Karpas-422 (cell line): ENCODE measurements at regions not wholly inside any gene's neighbourhood (a gene's known extent, or its start where the extent isn't known, plus 50 kb on each side); places are given as distances from the start of the nearest gene placed in this dataset.
"Not testable (repeated sequence)": the region's sequence is repeated elsewhere in the genome, so short reads cannot be mapped to it uniquely, and the experiment has no call there.

Experiments
- DNase-seq: peaks from one replicate; pipeline ENCODE4 v3.0.0-alpha.2; 2015
- H2AFZ ChIP-seq: fragments of 200-600 bp; sonication (generic); 2 replicates; pipeline ENCODE4 v1.6.1; 2014; ENCODE audit warnings: antibody characterized with exemption, low read length, mixed read lengths
- H3K27ac ChIP-seq: fragments of 200-600 bp; sonication (generic); 2 replicates; pipeline ENCODE4 v1.5.1; 2014; ENCODE audit warnings: mild to moderate bottlenecking, low read length, moderate library complexity
- H3K27me3 ChIP-seq: fragments of 200-600 bp; sonication (generic); 2 replicates; pipeline ENCODE4 v1.6.1; 2014; ENCODE audit warnings: low read length, mixed read lengths
- H3K36me3 ChIP-seq: fragments of 200-600 bp; sonication (generic); 2 replicates; pipeline ENCODE4 v1.6.1; 2014; ENCODE audit warnings: low read length, mixed read lengths; ENCODE audit not compliant: insufficient read depth
- H3K4me1 ChIP-seq: fragments of 200-600 bp; sonication (generic); 2 replicates; pipeline ENCODE4 v1.6.1; 2014; ENCODE audit warnings: mild to moderate bottlenecking, low read length, mixed read lengths
- H3K4me2 ChIP-seq: fragments of 200-600 bp; sonication (generic); 2 replicates; pipeline ENCODE4 v1.6.1; 2014; ENCODE audit warnings: low read length, low read depth, mild to moderate bottlenecking; ENCODE audit not compliant: poor library complexity, severe bottlenecking
- H3K4me3 ChIP-seq: fragments of 200-600 bp; sonication (generic); 2 replicates; pipeline ENCODE4 v1.5.1; 2014; ENCODE audit warnings: mild to moderate bottlenecking, antibody characterized with exemption, low read length, mixed read lengths
- H3K79me2 ChIP-seq: fragments of 200-600 bp; sonication (generic); 2 replicates; pipeline ENCODE4 v1.6.1; 2014; ENCODE audit warnings: mild to moderate bottlenecking, low read length, mixed read lengths
- H3K9ac ChIP-seq: fragments of 200-600 bp; sonication (generic); 2 replicates; pipeline ENCODE4 v1.6.0; 2014; ENCODE audit warnings: low read length
- H3K9me2 ChIP-seq: fragments of 200-600 bp; sonication (generic), shearing (Covaris generic); replicated peaks from 2 replicates; pipeline ENCODE4 v1.6.0; 2014; ENCODE audit warnings: mild to moderate bottlenecking, low read length, moderate library complexity; ENCODE audit not compliant: insufficient read depth
- H3K9me3 ChIP-seq: fragments of 300-700, 200-600 bp; sonication (generic); 2 replicates; pipeline ENCODE4 v1.6.1; 2014; ENCODE audit warnings: low read length, mixed read lengths
- H4K20me1 ChIP-seq: fragments of 200-600 bp; sonication (generic); 2 replicates; pipeline ENCODE4 v1.6.1; 2014; ENCODE audit warnings: mild to moderate bottlenecking, antibody characterized with exemption, low read length, low read depth; ENCODE audit not compliant: insufficient read depth

DNA sequence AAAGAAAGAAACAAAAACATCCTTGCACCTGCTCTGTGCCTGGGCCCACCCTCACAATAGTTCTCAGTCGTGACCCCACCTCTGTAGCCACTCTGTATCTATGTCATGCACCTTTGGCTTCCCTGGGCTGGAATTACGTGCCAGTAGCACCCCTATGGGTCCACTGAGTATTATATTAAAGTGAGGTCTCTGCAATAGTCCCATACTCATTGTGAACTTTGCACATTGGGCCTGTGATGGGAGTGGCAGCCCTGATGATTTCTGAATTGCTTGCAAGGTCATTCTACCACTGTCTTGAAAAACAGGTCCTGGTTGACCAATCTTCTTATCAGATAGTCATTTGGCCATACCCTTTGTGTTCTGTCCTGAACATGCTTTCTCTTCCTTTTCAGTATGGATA lies 1012.1 kb downstream of the RAB28 start:
- H3K9ac ChIP-seq, result no peak overlapping the region
- no peaks in the 10 kb centered on the region; the same call in 1 of the 2 replicates for H3K9me3 ChIP-seq
- H3K9me2 ChIP-seq, result no peaks in the 10 kb centered on the region
- DNase-seq, result peak; percentile 6
- no peaks in the 10 kb centered on the region for H3K36me3 ChIP-seq
- no peak overlapping the region for H3K4me3 ChIP-seq
- H2AFZ ChIP-seq, result no peak overlapping the region
- no peaks in the 10 kb centered on the region for H3K27me3 ChIP-seq
- H3K4me2 ChIP-seq, result no peak overlapping the region
- H4K20me1 ChIP-seq, result no peaks in the 10 kb centered on the region
- no peak overlapping the region for H3K27ac ChIP-seq
- H3K4me1 ChIP-seq, result no peaks in the 10 kb centered on the region
- no peaks in the 10 kb centered on the region for H3K79me2 ChIP-seq

DNA sequence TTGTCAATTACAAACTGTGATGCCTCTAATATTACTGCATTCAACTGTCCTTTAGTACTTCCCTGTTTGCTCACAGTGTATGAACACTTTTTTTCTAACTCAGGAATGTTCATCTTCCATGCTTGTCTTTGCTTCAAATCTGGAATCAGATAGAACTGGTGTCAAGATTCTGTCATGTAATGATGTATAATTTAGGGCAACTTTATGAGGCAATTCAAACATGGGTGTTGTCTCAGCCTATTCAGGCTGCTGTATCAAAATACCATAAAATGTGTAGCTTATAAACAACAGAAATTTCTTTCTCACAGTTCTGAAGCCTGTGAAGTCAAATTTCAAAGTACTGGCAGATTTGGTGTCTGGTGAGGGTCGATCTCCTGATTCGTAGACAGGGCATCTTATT lies 1012.9 kb downstream of the RAB28 start:
- peak; percentile 21 for DNase-seq
- H3K4me2 ChIP-seq, result no peak overlapping the region
- H3K9me2 ChIP-seq, result no peaks in the 10 kb centered on the region
- no peak overlapping the region for H2AFZ ChIP-seq
- H3K9me3 ChIP-seq, result no peaks in the 10 kb centered on the region
- H3K9ac ChIP-seq, result no peak overlapping the region
- no peaks in the 10 kb centered on the region for H3K4me1 ChIP-seq
- H4K20me1 ChIP-seq, result no peaks in the 10 kb centered on the region
- H3K27me3 ChIP-seq, result no peaks in the 10 kb centered on the region
- H3K36me3 ChIP-seq, result no peaks in the 10 kb centered on the region
- H3K79me2 ChIP-seq, result no peaks in the 10 kb centered on the region
- H3K27ac ChIP-seq, result no peak overlapping the region
- no peak overlapping the region for H3K4me3 ChIP-seq

DNA sequence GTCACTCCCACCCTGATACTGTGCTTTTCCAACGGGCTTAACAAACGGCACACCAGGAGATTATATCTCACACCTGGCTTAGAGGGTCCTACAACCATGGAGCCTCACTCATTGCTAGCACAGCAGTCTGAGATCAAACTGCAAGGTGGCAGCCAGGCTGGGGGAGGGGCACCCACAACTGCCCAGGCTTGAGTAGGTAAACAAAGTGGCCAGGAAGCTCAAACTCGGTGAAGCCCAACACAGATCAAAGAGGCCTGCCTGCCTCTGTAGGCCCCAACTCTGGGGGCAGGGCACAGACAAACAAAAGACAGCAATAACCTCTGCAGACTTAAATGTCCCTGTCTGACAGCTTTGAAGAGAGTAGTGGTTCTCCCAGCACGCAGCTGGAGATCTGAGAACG lies 1022.6 kb downstream of the RAB28 start:
- H2AFZ ChIP-seq, H3K4me3 ChIP-seq, H3K4me2 ChIP-seq, H3K27ac ChIP-seq, H3K79me2 ChIP-seq, H3K9ac ChIP-seq, H4K20me1 ChIP-seq, H3K27me3 ChIP-seq, H3K4me1 ChIP-seq, H3K9me2 ChIP-seq, DNase-seq, H3K36me3 ChIP-seq, H3K9me3 ChIP-seq: not testable (repeated sequence)

DNA sequence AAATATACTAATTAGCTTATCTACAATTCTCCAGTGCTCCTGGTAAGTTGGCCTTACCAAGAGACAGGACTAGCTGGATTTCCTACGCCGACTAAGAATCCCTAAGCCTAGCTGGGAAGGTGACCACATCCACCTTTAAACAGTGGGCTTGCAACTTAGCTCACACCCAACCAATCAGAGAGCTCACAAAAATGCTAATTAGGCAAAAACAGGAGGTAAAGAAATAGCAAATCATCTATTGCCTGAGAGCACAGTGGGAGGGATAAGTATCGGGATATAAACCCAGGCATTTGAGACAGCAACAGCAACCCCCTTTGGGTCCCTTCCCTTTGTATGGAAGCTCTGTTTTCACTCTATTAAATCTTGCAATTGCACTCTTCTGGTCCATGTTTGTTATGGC lies 1025.0 kb downstream of the RAB28 start:
- H3K27ac ChIP-seq, result no peak overlapping the region
- no peak overlapping the region for H3K4me2 ChIP-seq
- H3K9ac ChIP-seq, result no peak overlapping the region
- no peaks in the 10 kb centered on the region for H3K79me2 ChIP-seq
- H3K27me3 ChIP-seq, result no peaks in the 10 kb centered on the region
- DNase-seq, result no peak
- peaks cover 4% of the 10 kb centered on the region for H3K4me1 ChIP-seq
- H3K4me3 ChIP-seq, result no peak overlapping the region
- no peaks in the 10 kb centered on the region for H3K9me2 ChIP-seq
- no peaks in the 10 kb centered on the region for H4K20me1 ChIP-seq
- H3K9me3 ChIP-seq, result no peaks in the 10 kb centered on the region
- no peak overlapping the region for H2AFZ ChIP-seq
- no peaks in the 10 kb centered on the region for H3K36me3 ChIP-seq

DNA sequence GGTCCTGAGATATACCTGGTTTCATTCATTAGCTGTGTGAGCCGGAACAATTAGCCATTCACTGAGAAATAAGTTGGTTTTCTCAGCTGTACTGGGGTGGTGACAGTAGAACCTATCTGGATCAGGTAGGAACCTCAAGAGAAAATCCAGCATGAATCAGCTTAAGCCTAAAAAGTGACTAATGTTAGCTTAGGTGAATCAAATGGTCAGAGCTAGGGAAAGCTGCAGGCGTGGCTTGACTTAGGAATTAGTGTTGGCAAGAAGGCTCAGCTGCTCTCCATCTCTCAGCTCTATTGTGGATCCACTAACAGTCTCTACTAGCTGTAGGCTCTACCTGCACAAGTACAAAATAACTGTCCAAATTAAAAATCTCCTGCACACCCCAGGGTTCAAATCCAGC lies 1025.5 kb downstream of the RAB28 start:
- no peak for DNase-seq
- Histone ChIP-seq H3K9me2 (no peaks in the 10 kb centered on the region), H3K36me3 (no peaks in the 10 kb centered on the region), H2AFZ (no peak overlapping the region), H3K4me3 (no peak overlapping the region), H4K20me1 (no peaks in the 10 kb centered on the region), H3K9ac (no peak overlapping the region), H3K79me2 (no peaks in the 10 kb centered on the region), H3K9me3 (no peaks in the 10 kb centered on the region), H3K27me3 (no peaks in the 10 kb centered on the region), H3K4me2 (no peak overlapping the region), H3K27ac (no peak overlapping the region), H3K4me1 (peaks cover 4% of the 10 kb centered on the region)

DNA sequence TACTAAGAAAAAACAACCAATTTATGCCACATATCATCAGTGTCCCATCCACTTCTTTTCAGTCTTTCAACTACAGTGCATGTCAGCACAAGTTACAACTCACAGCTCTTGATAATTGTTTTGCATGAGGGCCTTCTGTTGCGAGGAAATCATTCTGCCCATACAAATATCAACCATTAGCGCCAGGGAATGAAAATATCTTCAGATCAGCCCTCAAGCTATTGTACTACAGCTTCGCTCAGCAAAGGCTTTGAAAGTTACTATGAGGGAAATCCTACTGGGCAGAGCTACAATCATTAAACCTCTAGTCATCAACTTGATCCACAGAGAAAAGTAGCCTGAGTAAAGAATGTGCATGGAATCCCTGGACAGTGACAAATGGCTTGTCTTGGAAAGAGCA lies 1023.6 kb upstream of the HS3ST1 start:
- Histone ChIP-seq H3K4me2 (no peak overlapping the region), H3K9ac (no peak overlapping the region), H3K4me3 (no peak overlapping the region), H3K4me1 (peaks cover 4% of the 10 kb centered on the region), H3K9me3 (no peaks in the 10 kb centered on the region), H4K20me1 (no peaks in the 10 kb centered on the region), H3K9me2 (no peaks in the 10 kb centered on the region), H3K27ac (no peak overlapping the region), H2AFZ (no peak overlapping the region), H3K36me3 (no peaks in the 10 kb centered on the region), H3K27me3 (no peaks in the 10 kb centered on the region), H3K79me2 (no peaks in the 10 kb centered on the region)
- no peak for DNase-seq

DNA sequence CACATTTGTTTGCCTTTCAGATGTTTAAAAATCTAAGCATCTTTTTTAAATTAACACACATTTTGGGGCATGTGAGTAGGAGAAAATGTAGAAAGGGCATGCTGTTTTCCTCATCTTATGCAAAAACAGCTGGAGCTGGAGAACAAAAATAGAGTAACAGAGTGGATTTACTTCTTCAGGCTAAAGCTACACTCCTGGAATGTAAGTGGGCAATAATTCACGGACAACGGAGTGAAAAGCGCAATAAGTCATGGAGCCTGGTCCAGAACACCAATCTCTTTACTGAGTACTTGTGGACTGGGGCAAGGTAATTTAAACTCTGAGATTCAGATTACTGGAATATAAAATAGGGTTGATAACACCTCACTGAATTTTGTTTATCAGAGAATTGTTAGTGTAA lies 1018.8 kb upstream of the HS3ST1 start:
- Histone ChIP-seq H3K36me3 (no peaks in the 10 kb centered on the region), H3K79me2 (no peaks in the 10 kb centered on the region), H3K9me2 (no peaks in the 10 kb centered on the region; the same call in 1 of the 2 replicates), H3K9ac (no peak overlapping the region), H3K27me3 (no peaks in the 10 kb centered on the region), H4K20me1 (no peaks in the 10 kb centered on the region), H3K9me3 (no peaks in the 10 kb centered on the region), H3K4me3 (no peak overlapping the region), H2AFZ (no peak overlapping the region), H3K4me1 (no peaks in the 10 kb centered on the region), H3K4me2 (no peak overlapping the region), H3K27ac (no peak overlapping the region)
- no peak for DNase-seq

DNA sequence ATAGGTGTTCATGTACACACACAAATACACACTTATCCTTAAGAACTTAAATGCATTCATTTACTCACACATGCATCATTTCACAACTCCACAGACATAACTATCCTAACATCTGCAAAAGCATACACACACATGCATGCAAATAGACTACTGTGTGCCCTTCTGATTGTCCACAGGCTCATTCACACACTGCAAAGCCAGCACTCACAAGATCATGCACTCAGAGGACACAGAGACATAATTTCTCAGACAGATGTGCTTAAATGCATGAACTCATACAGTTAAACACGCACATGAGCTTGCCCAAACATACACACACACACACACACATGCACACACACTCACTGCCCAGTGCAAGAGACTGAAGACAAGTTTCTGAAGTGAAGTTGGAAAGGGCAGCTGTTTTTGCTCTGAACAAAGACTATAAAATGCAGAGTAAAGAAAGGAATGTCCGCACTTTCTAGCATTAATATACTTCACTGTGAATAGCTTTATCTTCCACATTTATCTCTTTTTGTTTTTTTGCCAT lies 1018.0 kb upstream of the HS3ST1 start:
- no peaks in the 10 kb centered on the region for H3K27me3 ChIP-seq
- no peak for DNase-seq

DNA sequence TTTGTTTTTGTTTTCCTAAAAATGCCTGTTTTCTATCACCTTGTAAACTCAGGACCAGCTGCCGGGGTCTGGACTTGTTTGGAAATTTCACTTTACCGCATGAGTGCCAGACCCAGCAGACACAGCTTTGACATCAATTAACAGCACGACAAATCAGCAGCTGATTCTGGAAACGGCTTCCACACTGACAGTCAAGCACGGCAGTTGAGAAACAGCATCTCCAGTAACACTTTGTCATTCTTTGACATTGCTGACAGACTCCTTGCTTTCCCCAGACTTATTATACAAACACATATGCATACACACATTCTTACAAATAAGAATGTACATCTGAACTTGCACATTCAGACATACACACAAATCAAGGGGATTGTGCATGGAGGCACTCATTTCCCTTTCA lies 1017.6 kb upstream of the HS3ST1 start:
- H3K9me2 ChIP-seq, result no peaks in the 10 kb centered on the region; the same call in 1 of the 2 replicates
- H3K9ac ChIP-seq, result no peak overlapping the region
- no peaks in the 10 kb centered on the region for H3K79me2 ChIP-seq
- no peak overlapping the region for H3K27ac ChIP-seq
- H3K36me3 ChIP-seq, result no peaks in the 10 kb centered on the region
- no peaks in the 10 kb centered on the region for H3K27me3 ChIP-seq
- no peak overlapping the region for H3K4me3 ChIP-seq
- no peaks in the 10 kb centered on the region for H4K20me1 ChIP-seq
- no peaks in the 10 kb centered on the region for H3K4me1 ChIP-seq
- H3K9me3 ChIP-seq, result no peaks in the 10 kb centered on the region
- no peak for DNase-seq
- H2AFZ ChIP-seq, result no peak overlapping the region
- no peak overlapping the region for H3K4me2 ChIP-seq

More for the DNA sequence above, 1018.0 kb upstream of the HS3ST1 start:
- H3K79me2 ChIP-seq, result no peaks in the 10 kb centered on the region
- no peak overlapping the region for H3K4me3 ChIP-seq
- no peak overlapping the region for H3K4me2 ChIP-seq
- no peak overlapping the region for H3K9ac ChIP-seq
- H3K9me3 ChIP-seq, result no peaks in the 10 kb centered on the region
- no peaks in the 10 kb centered on the region; the same call in 1 of the 2 replicates for H3K9me2 ChIP-seq
- H4K20me1 ChIP-seq, result no peaks in the 10 kb centered on the region
- H3K27ac ChIP-seq, result no peak overlapping the region
- no peaks in the 10 kb centered on the region for H3K4me1 ChIP-seq
- H3K36me3 ChIP-seq, result no peaks in the 10 kb centered on the region
- no peak overlapping the region for H2AFZ ChIP-seq
